Left renal cortex interstitium (tissue), 4 donors: ENCODE measurements at regions not wholly inside any gene's neighbourhood (a gene's known extent, or its start where the extent isn't known, plus 50 kb on each side); places are given as distances from the start of the nearest gene placed in this dataset.
"Not testable (repeated sequence)": the region's sequence is repeated elsewhere in the genome, so short reads cannot be mapped to it uniquely, and the experiment has no call there.

Experiments
- DNase-seq, 4 donors: peaks; one replicate each; pipeline ENCODE4 v3.0.0-alpha.2; 2013; ENCODE audit warnings: low read depth in 4 of 4, low spot score in 2 of 4, missing footprints in 1 of 4

GRCh38 chr4:160375772-160376452 is 1273.0 kb downstream of the RAPGEF2 start:
- no peak for DNase-seq

- no peak for DNase-seq
Observed at GRCh38 chr4:160386846-160387245, 1284.0 kb downstream of the RAPGEF2 start.

- DNase-seq = no peak
Observed at GRCh38 chr4:160399826-160400225, 1296.9 kb downstream of the RAPGEF2 start.

- no peak for DNase-seq
Observed at GRCh38 chr4:160403081-160403480, 1300.2 kb downstream of the RAPGEF2 start.

GRCh38 chr4:160406263-160406825 is 1303.5 kb downstream of the RAPGEF2 start:
- no peak for DNase-seq

- no peak for DNase-seq
Observed at GRCh38 chr4:160414496-160414895, 1311.6 kb downstream of the RAPGEF2 start.

- no peak for DNase-seq
Observed at GRCh38 chr4:160423879-160424451, 1321.1 kb downstream of the RAPGEF2 start.

GRCh38 chr4:160426233-160426632 is 1323.4 kb downstream of the RAPGEF2 start:
- no peak for DNase-seq

- DNase-seq = no peak
Observed at GRCh38 chr4:160450876-160451275, 1348.0 kb downstream of the RAPGEF2 start.

- not testable (repeated sequence) for DNase-seq
Observed at GRCh38 chr4:160481696-160482690, 1379.1 kb downstream of the RAPGEF2 start.

GRCh38 chr4:160485071-160485687 is 1382.3 kb downstream of the RAPGEF2 start:
- DNase-seq = no peak

GRCh38 chr4:160492181-160492580 is 1389.3 kb downstream of the RAPGEF2 start:
- DNase-seq = no peak

- no peak for DNase-seq
Observed at GRCh38 chr4:160493206-160493605, 1390.3 kb downstream of the RAPGEF2 start.

GRCh38 chr4:160495356-160495755 is 1392.5 kb downstream of the RAPGEF2 start:
- DNase-seq = no peak

- no peak for DNase-seq
Observed at GRCh38 chr4:160498211-160498610, 1395.3 kb downstream of the RAPGEF2 start.

- no peak for DNase-seq
Observed at GRCh38 chr4:160505724-160506123, 1402.8 kb downstream of the RAPGEF2 start.

- DNase-seq = no peak
Observed at GRCh38 chr4:160510928-160511327, 1408.0 kb downstream of the RAPGEF2 start.

GRCh38 chr4:160514126-160514525 is 1411.2 kb downstream of the RAPGEF2 start:
- DNase-seq = no peak

GRCh38 chr4:160523231-160523630 is 1420.4 kb downstream of the RAPGEF2 start:
- DNase-seq = no peak

- no peak for DNase-seq
Observed at GRCh38 chr4:160537681-160538080, 1434.8 kb downstream of the RAPGEF2 start.

- DNase-seq = no peak
Observed at GRCh38 chr4:160546201-160546600, 1443.3 kb downstream of the RAPGEF2 start.
